Hepatocyte (in vitro differentiated cells): ENCODE measurements at regions not wholly inside any gene's neighbourhood (a gene's known extent, or its start where the extent isn't known, plus 50 kb on each side); places are given as distances from the start of the nearest gene placed in this dataset.

Source experiments
- EZH2 ChIP-seq: fragments of 200-600 bp; sonication (generic); IDR thresholded peaks from 2 replicates; pipeline ENCODE4 v1.6.1; 2016; ENCODE audit warnings: antibody characterized with exemption, mild to moderate bottlenecking, borderline replicate concordance
- EZH2phosphoT487 ChIP-seq: fragments of 200-600 bp; sonication (generic); IDR thresholded peaks from one replicate; pipeline ENCODE4 v1.6.1; 2018; ENCODE audit warnings: antibody characterized with exemption, mild to moderate bottlenecking, low read depth, moderate library complexity; ENCODE audit not compliant: unreplicated experiment, severe bottlenecking
- TF ChIP-seq, protein P1 (sequence below): fragments of 200-600 bp; sonication (generic); IDR thresholded peaks from 2 replicates; pipeline ENCODE4 v1.5.1; 2016; ENCODE audit warnings: antibody characterized with exemption, mild to moderate bottlenecking; ENCODE audit not compliant: poor library complexity

DNA sequence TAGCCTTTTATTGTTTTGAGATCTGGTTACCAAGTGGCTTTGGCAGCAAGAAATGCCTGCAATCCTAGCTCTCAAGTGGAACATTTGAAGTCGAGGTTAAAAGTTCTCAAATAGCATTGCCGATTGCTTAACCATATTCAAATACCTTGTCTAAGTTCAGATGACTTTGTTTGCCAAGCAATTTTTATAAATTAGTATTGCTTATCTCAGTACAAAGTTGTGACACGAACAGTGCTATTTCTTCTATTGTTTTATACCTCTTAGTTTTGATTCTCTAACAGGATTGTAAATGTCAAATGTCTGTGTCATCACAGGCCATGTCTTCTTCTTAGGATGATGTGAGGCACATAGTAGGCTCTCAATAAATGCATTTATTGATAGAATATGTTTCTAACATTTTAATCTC is 633.3 kb downstream of the PTPRC start:
- TF ChIP-seq, protein P1, sequence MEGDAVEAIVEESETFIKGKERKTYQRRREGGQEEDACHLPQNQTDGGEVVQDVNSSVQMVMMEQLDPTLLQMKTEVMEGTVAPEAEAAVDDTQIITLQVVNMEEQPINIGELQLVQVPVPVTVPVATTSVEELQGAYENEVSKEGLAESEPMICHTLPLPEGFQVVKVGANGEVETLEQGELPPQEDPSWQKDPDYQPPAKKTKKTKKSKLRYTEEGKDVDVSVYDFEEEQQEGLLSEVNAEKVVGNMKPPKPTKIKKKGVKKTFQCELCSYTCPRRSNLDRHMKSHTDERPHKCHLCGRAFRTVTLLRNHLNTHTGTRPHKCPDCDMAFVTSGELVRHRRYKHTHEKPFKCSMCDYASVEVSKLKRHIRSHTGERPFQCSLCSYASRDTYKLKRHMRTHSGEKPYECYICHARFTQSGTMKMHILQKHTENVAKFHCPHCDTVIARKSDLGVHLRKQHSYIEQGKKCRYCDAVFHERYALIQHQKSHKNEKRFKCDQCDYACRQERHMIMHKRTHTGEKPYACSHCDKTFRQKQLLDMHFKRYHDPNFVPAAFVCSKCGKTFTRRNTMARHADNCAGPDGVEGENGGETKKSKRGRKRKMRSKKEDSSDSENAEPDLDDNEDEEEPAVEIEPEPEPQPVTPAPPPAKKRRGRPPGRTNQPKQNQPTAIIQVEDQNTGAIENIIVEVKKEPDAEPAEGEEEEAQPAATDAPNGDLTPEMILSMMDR, result no peak
- no peak for TF ChIP-seq EZH2
- no peak for TF ChIP-seq EZH2phosphoT487
